Stimulated activated CD8-positive, alpha-beta memory T cell treated with anti-CD3 and anti-CD28 coated beads, Interleukin-15, amount 100 ng/mL, for 1 hour (primary cell): ENCODE measurements at regions not wholly inside any gene's neighbourhood (a gene's known extent, or its start where the extent isn't known, plus 50 kb on each side); places are given as distances from the start of the nearest gene placed in this dataset.
"Not testable (repeated sequence)": the region's sequence is repeated elsewhere in the genome, so short reads cannot be mapped to it uniquely, and the experiment has no call there.

Experiments used
- DNase-seq: peaks from one replicate; pipeline ENCODE4 v3.0.0-alpha.2; 2020; ENCODE audit warnings: low read depth

DNA sequence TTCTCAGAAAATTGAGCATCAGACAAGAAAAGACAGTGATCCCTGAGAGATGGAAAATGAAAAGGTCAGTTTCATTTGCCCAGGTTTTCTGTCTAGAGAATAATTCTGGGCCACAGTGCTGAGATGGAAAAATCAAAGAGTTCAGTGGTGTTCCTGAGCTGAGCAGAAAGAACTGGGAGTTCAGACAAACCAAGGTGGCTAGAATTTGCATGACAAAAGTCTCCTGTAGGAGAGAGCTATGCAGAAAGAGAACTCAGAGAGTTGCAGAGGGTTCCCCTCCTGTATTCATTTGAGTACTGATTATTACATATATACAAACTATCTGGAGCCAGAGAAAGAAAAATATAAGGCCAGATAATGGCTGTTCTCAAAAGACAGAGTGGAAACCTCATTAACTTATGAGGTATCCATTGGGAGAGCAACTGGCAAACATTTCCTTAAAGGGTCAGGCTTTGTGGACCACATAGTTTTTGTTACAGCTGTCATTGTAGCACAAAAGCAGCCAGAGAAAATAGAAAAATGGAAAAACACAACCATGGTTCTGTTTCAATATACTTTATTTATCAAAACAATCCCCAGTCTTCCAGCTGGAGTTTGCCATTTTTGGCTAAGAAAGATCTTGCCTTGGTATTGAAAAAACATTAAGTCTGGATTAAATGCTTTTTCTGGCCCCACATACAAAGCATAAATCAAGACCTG, 1004.1 kb downstream of the TBL1XR1 start:
- DNase-seq, result no peak

DNA sequence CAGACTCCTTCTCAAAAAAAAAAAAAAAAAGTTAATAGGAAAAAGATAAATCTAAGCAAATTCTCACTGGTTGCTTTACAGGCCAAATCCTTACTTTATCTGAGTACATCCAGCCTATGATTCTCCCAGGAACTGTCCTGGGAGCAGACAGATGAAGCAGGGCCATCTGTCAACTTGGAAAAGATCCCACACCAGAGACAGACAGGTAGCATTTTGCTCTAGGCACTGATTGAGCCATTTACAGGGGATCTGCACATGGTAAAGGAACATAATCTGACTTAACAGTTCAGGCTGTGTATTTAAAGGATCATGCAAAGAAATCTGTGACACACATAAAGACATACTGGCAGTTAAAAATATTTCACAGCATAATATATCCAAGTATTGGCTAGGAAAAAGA, 1006.5 kb downstream of the TBL1XR1 start:
- no peak for DNase-seq

DNA sequence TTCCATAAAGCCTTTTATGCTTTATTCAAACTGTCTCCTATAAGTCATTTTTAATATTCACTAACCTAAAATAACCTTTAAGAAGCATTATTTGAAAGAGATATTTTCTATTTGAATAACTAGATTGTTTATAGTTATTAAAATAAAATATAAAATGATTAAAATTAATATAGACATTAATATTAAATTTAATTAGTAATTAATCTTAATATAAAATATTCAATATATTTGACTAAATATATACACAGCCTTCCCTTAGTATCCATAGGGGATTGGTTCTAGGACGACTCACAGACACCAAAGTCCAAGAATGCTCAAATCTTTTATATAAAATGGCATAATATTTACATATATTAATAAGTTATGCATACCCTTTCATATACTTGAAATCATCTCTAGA, 1014.1 kb downstream of the TBL1XR1 start:
- DNase-seq, result no peak

DNA sequence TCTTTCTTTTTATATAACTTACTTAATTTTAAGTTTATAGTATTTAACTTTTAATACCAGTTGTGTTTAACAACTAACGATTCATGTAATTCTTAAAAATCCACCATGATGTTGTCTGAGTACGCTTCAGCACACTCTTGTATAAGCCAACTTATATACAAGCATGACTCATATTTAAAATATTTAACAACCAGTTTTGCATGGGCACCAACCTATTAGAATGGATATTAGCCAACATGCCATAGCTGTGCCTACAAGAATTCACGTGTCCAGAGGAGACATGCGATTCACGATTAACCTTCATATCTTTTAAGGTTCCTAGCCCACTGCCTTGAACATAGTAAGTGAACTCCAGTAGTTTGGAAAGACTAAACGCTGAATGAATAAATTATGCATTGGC, 1023.2 kb downstream of the TBL1XR1 start:
- DNase-seq, result no peak

DNA sequence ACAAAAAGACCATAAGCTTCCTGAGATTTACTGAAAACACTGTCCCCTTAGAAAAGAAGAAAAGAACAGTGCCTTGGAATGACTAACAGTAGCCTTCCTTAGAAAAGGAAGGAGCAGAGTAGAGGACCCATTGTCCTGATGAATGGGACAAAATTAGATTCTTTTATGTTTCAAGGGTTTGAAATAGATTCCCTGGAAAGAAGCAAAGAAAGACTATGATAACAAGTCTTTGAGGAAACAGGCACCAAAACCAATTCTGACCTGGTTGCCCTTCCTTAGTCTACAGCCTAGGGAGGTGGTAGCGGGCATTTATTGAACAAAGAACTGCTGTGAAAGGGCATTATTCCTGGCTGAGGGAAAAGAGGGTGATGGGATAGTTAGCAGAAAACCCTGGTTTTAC, 1024.8 kb downstream of the TBL1XR1 start:
- DNase-seq, result no peak

DNA sequence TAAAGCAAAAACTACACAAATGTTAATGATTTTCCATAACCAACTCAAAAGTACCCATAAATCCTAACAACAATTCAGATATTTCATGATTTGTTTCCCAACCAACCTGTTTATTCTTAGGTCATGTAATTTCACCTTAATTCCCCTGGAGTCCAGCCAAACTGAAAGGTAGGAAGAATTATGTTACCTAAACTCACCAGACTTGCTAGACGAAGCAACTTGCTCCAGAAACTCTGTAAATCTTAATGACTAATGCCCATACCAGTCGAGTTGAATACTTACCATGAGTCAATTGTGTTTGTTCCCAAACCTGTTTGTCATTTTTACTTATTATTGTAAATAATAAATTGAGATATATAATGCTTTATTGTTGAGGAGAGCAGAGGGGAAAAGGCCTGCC, 1030.0 kb downstream of the TBL1XR1 start:
- no peak for DNase-seq

DNA sequence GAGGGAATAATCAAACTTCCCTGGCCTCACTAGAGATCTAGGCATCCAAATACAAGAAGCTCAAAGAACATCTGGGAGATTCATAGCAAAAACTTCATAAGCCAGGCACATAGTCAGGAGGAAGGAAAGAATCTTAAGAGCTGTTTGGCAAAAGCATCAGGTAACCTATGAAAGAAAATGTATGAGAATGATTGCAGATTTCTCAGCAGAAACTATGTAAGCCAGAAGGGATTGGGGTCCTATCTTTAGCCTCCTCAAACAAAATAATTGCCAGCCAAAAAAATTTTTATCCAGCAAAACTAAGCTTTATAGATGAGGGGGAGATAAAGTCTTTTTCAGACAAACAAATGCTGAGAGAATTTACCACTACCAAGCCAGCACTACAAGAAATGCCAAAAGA, 1036.3 kb downstream of the TBL1XR1 start:
- DNase-seq, result no peak

DNA sequence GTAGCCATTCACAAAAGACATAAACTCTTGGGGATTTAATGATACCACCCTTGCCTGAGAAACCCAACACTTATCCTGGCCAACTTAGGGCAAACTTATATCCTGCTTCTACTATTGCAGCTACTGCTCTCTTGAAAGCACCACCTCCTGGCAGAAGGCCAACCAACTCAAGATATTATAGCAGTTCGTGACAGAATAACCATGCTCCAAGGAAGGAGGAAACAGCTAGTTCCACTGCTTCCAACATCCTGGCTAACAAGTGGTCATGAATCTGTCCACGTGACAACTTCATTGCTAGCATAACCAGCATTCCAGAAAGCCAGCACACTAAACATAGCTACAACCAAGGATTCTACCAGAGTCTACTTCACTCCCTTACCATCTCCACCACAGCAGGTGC, 1037.5 kb downstream of the TBL1XR1 start:
- no peak for DNase-seq

DNA sequence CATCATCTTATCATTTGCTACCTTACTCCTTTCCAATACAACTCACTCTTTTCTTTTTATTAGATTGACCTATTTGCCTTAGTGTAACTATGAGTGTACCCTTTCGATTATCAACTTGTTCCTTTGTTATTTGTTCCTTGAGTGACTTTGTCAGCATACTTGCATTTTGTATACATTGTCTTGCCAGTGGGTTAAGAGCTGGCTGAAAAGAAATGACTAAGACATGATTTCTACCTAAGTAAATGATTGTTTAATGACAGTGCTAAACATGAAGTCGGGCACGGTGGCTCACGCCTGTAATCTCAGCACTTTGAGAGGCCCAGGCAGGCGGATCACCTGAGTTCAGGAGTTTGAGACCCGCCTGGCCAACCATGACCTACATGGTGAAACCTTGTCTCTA, 1042.3 kb downstream of the TBL1XR1 start:
- no peak for DNase-seq

DNA sequence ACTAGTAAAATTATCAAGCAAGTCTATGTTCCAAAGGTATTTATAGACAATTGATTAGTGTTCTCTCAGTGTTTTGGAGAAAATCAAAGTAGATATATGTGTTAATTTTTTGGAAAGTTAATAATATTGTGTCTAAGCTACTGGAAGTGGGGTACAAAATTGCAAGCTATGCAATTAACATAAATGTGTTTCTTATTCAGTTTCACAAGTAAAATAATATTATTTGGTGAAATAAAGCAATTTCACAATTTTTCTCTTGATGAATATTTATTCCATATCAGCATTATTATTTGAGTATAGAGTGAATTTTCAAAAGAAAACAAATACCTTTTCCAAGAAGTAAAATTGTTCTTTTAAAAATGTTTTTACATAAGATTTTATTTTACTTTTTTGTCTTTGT, 1047.7 kb downstream of the TBL1XR1 start:
- no peak for DNase-seq

DNA sequence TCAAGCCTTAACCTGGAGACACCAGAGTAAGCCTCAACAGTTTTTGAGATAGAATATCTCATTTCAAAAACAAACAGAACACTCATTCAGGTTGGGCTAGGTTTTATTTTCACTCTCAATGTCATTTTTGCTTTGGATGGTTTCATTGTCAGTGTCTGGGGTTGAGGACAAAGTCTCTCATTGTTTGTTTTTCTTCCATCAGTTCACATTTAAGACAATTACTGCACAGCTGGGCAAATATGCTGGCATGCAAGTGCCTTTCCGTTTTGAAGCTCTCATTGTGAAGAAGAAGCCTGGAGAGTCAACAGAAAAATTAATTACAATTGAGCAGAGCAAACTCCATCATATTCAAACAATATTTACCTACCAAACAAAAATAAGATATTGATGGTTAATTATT, 1050.0 kb downstream of the TBL1XR1 start:
- no peak for DNase-seq

DNA sequence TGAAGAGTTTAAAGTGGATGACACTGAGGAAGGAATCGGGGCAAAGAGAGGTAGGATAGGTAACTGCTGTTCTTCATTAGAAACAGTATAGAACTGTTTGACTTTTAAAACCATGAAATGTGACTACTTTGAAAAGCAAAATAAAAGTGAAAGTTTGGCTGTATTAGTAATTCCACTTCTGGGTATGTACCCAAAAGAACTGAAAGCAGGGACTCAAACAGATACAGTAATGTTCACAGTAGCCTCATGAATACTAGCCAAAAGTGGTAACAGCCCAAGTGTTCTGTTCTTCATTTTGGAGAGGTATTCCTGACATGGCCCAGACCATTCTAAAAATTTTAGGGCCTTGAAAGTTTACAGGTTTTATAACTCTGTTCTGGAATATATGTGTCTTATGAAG, 1055.4 kb downstream of the TBL1XR1 start:
- no peak for DNase-seq

DNA sequence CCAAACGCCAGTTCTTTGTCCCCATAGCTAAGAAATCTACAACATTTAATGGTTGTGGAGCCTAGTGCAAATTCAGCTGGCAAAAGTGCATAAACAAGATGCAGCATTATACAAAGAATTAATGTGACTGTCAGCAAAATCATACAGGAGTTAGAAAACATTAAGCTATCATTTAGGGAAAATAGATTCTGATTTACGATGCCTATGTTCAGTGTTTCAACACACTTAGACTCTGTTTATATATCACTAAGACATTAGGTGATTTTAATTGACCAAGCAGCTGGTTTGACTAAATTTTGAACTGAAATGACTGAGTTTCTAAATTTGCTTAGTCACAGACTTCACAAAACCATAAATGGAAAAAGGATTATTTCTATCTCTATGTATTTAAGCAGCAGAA, 1076.8 kb downstream of the TBL1XR1 start:
- DNase-seq, result no peak

DNA sequence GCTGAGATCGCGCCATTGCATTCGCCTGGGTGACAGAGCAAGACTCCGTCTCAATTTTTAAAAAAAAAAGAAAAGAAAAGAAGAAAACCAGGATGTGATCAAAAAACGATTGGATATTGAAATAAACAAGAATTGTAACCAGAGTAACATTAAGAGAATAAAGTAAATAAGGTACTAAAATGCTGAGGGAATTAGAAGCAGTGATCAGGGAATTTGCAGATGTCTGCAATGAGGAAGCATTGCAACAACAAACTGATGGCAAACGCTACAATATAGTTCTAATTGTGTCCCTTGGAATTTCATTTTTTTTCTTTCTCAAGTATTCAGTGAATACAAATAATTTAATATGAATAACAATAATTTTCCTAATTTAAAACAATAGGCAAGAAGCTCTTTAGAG, 1077.5 kb downstream of the TBL1XR1 start:
- DNase-seq, result no peak

DNA sequence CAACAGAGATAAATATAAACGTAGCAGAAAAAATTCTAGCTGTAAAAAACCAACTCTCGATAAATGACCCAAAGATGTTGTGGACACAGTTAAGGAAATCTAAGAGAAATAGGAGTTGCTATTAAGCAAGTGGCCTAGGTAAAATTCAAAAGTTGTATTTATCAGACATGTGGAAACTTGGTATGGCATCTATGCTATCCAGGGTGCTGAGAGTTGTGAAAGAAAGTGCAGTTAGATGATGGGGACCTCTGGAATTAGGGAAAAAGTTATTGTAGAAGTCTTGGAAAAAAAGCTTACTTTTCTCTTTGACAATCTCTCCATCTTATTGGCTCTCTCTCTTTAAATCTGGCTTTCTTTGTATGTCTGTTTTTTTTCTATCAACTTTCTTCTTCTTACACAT, 1090.9 kb downstream of the TBL1XR1 start:
- no peak for DNase-seq

DNA sequence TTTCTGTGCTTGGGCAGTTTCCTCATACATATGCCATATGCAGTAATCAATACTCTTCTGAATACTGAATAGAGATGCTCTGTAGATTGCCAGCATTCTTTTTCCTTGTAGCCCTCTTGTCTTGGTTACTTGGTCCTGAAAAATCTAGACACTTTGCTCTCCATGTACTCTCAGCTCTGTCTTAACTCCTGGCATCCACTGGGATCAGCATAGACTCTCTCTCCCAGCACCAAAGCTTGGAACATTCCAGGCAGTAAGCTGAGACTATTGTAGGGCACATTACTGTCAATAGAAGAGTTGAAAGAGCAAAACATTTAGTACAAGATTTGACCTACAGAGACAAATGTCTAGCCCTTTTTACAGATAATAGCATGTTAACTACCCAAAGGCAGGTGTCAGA, 1100.3 kb downstream of the TBL1XR1 start:
- no peak for DNase-seq

DNA sequence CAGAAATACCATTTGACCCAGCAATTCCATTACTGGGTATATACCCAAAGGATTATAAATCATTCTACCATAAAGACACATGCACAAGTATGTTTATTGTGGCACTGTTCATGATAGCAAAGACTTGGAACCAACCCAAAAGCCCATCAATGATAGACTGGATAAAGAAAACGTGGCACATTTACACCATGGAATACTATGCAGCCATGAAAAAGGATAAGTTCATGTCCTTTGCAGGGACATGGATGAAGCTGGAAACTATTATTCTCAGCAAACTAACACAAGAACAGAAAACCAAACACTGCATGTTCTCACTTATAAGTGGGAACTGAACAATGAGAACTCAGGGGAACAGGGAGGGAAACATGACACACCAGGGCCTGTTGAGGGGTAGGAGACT, 1103.4 kb downstream of the TBL1XR1 start:
- not testable (repeated sequence) for DNase-seq

DNA sequence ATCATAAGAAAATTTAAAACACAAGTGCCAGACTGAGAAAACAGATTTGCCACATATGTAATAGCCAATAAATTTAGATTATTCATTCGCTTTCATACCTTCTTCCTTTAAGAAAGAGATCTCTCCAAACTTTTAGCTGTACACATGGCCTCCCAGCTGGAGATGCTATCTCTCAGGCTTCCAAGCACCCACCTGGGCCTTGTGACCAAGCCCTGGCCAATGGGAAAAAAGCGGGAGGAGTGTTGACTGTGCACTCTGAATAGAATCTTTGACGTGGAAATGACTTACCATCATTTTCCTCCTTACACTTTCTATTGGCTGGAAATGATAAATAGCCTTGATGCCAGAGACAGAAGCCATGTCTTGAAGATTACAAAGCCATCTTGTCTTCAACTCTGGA, 1106.6 kb downstream of the TBL1XR1 start:
- no peak for DNase-seq

DNA sequence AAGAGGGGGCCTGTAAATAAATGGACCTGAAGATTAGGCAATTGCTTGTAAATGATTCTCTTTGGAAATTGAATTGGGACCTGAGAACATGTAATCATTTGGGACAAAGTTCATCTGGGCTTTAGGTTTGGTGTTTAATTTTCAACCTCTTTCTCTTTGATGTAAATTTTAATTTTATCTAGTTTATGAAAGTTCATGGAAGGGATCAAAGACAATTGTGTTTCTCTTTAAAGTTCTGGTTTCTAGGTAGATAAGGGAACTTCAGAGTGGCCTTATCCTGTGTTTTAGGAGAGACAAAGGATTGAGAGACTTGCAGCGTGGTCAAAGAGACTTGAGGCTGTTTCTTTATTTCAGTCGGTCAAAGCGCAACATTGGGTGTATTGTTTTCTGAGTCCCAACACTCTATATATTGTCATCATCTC, 1108.3 kb downstream of the TBL1XR1 start:
- DNase-seq, result no peak

DNA sequence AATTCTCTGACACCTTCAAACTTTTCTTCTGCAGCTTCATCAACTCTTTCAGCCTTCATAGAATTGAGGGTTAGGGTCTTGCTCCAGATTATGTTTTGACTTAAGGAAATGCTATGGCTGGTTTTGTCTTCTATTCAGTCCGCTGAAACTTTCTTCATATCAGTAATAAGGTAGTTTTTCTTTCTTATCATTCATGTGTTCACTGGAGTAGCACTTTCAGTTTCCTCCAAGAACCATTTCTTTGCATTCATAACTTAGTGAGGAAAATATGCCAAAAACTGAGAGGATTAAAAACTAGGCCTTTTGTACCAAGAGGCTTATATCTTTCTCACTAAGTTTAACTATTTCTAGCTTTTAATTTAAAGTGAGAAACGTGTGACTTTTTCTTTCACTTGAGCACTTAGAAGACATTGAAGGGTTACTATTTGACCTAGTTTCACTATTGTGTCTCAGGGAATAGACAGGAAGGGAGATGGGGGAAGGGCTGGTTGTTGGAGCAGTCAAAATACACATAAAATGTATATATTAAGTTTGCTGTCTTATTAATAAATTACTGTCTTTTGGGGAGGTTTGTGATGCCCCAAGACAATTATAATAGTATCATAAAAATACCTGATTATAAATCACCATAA, 1110.1 kb downstream of the TBL1XR1 start:
- DNase-seq, result no peak

DNA sequence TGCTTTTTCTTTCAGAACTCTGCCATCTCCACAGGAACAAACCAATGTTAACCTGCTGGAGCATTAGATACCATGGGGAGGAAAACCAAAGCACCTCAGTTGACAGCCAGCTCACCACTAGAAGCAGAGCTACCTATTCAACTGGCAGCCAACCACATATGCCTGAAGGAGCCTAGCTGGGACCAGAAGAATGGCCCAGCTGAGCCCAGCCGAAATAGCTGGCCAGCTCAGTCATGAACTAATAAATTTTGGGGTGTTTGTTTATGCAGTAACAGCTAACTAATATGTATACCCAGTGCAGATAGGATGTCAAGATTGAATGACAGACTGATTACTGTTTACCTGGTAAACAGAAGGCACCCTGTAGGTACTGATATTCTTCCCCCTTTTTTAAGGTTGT, 1117.5 kb downstream of the TBL1XR1 start:
- DNase-seq, result no peak

DNA sequence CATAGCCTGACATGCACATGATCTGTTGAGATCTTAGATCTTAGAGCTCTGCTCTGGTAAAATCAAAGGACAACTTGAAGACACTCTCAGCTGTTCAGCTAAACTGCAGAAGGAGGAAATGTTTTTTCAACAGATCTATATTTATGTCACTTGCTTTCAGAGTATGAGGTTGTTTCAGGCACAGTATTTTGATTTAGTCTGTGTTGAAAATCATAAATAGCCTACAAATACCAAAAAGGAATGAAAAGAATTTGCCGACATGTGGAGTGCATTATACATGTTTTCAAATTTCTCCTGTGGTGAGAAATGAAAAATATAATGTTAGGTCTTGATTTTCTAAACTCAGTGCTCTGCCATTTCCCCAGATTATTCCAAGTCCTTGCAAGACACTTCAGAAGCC, 1118.4 kb downstream of the TBL1XR1 start:
- DNase-seq, result no peak

DNA sequence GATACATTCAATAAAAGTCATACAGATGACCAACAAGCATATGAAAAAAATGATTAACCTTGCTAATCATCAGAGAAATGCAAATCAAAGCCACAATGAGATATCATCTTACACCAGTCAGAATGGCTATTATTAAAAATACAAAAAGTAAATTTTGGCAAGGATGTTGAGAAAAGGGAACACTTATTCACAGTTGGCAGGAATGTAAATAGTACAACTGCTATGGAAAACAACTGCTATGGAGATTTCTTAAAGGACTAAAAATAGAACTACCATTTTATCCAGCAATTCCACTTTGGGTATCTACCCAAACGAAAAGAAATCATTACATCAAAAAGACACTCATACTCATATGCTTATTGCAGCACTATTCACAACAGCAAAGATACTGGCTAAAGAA, 1121.8 kb downstream of the TBL1XR1 start:
- DNase-seq, result no peak

DNA sequence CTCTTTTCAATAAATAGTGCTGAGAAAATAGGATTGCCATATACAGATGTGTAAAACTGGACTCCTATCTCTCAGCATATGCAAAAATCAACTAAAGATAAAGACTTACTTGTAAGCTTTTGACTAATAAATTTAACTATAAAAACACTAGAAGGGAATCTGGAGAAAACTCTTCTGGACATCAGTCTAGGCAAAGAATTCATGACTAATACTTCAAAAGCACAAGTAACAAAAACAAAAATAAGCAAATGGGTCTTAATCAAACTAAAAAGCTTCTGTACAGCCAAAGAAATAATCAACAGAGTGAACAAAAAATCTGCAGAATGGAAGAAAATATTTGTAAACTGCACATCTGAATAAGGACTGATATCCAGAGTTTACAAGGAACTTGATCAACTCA, 1122.2 kb downstream of the TBL1XR1 start:
- no peak for DNase-seq
